HEK293T (cell line): ENCODE measurements at regions not wholly inside any gene's neighbourhood (a gene's known extent, or its start where the extent isn't known, plus 50 kb on each side); places are given as distances from the start of the nearest gene placed in this dataset.

Source experiments
- SP1 ChIP-seq: fragments of 450-650 bp; IDR thresholded peaks from 2 replicates; pipeline ENCODE4 v1.6.1; 2017
- ZNF384 ChIP-seq: fragments of 450-650 bp; IDR thresholded peaks from 2 replicates; pipeline ENCODE4 v1.6.1; 2016

DNA sequence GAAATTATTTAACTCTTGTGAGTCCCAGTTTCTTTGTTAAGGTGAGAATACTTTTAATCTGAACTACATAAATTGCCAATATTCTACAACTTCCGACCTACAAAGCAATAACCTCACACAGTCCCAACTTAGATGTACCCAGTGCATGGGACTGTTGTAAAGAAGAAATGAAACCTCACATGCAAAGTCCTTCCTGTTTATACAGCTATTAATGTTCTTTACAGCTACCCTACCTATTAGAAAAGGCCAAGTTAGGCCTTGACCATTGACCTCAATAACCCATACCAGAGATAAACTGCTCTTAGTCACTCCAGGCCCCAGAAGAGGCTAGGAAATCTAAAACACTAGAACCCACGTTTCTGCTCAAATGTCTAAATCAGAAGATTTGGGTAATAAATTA lies 920.1 kb upstream of the TENM3 start:
- no peak for TF ChIP-seq SP1
- TF ChIP-seq ZNF384: no peak
